ENCODE measurements at regions not wholly inside any gene's neighbourhood (a gene's known extent, or its start where the extent isn't known, plus 50 kb on each side); places are given as distances from the start of the nearest gene placed in this dataset.

GRCh38 chr11:35061516-35062440 is 77.2 kb upstream of the CD44 start (continued):
- TF ChIP-seq REST (IDR thresholded peaks at IDR 0.05) = no peak

- no peak for TF ChIP-seq RXRA (IDR thresholded peaks at IDR 0.05)
- no peak for TF ChIP-seq RAD21 (IDR thresholded peaks at IDR 0.05)
- no peak for TF ChIP-seq REST (IDR thresholded peaks at IDR 0.05)
- no peak for TF ChIP-seq YY1 (IDR thresholded peaks at IDR 0.05)
- no peak for TF ChIP-seq ATF3 (IDR thresholded peaks at IDR 0.05)
- TF ChIP-seq FOXA2 (IDR thresholded peaks at IDR 0.05) = no peak
- TF ChIP-seq EGR1 (IDR thresholded peaks at IDR 0.05; ENCODE audit: low read depth in 2 of 2) = no peak
- no peak for TF ChIP-seq TAF1 (conservative IDR thresholded peaks at IDR 0.05)
- Histone ChIP-seq H3K27me3 (ENCODE audit: control insufficient read depth in 4 of 4, insufficient read depth in 4 of 4, low read length in 3 of 4) (no peaks in the 10 kb centered on the region), H3K4me3 (ENCODE audit: low read depth in 1 of 3, low read length in 3 of 3) (no peak overlapping the region), H3K36me3 (ENCODE audit: control insufficient read depth in 4 of 4, insufficient read depth in 3 of 4, low read depth in 1 of 4, low read length in 3 of 4) (no peaks in the 10 kb centered on the region), H3K27ac (ENCODE audit: low read depth in 1 of 2, low read length in 2 of 2) (no peak overlapping the region), H3K9ac (ENCODE audit: low read depth in 1 of 2, low read length in 2 of 2) (no peak overlapping the region), H3K4me1 (ENCODE audit: control insufficient read depth in 4 of 4, insufficient read depth in 4 of 4, low read length in 3 of 4) (no peaks in the 10 kb centered on the region), H3K9me3 (ENCODE audit: control insufficient read depth in 4 of 4, low read length in 3 of 4) (no peaks in the 10 kb centered on the region)
- WGBS = 89% methylated on average over 6 of the region's 6 CpGs
- DNase-seq (ENCODE audit: low spot score) = no peak
Measured at GRCh38 chr11:35063488-35063931, 75.5 kb upstream of the CD44 start.

GRCh38 chr11:35064114-35064800 is 74.7 kb upstream of the CD44 start:
- 79% methylated on average over 8 of the region's 8 CpGs for WGBS

More at GRCh38 chr11:35064114-35064800, 74.7 kb upstream of the CD44 start:
- no peaks in the 10 kb centered on the region for H3K4me1 ChIP-seq (ENCODE audit: control insufficient read depth in 4 of 4, insufficient read depth in 4 of 4, low read length in 3 of 4)
- no peak for DNase-seq (ENCODE audit: low spot score)
- no peaks in the 10 kb centered on the region for H3K27me3 ChIP-seq (ENCODE audit: control insufficient read depth in 4 of 4, insufficient read depth in 4 of 4, low read length in 3 of 4)
- no peak overlapping the region for H3K27ac ChIP-seq (ENCODE audit: low read depth in 1 of 2, low read length in 2 of 2)
- TF ChIP-seq MAX (IDR thresholded peaks at IDR 0.05) (no peak), YY1 (IDR thresholded peaks at IDR 0.05) (no peak), FOXA1 (IDR thresholded peaks at IDR 0.05) (no peak), RAD21 (IDR thresholded peaks at IDR 0.05) (no peak), JUND (IDR thresholded peaks at IDR 0.05) (no peak), TAF1 (conservative IDR thresholded peaks at IDR 0.05) (no peak)
- H3K9me3 ChIP-seq (ENCODE audit: control insufficient read depth in 4 of 4, low read length in 3 of 4) = no peaks in the 10 kb centered on the region
- no peak overlapping the region for H3K9ac ChIP-seq (ENCODE audit: low read depth in 1 of 2, low read length in 2 of 2)
- H3K36me3 ChIP-seq (ENCODE audit: control insufficient read depth in 4 of 4, insufficient read depth in 3 of 4, low read depth in 1 of 4, low read length in 3 of 4) = no peaks in the 10 kb centered on the region
- no peak overlapping the region for H3K4me3 ChIP-seq (ENCODE audit: low read depth in 1 of 3, low read length in 3 of 3)
